GM13976 (cell line): ENCODE measurements at regions not wholly inside any gene's neighbourhood (a gene's known extent, or its start where the extent isn't known, plus 50 kb on each side); places are given as distances from the start of the nearest gene placed in this dataset.

Experiments
- DNase-seq: peaks from one replicate; pipeline ENCODE4 v3.0.0; 2012; ENCODE audit warnings: low spot score
- in situ Hi-C: fragments of 300-500 bp; cut with MboI; formaldehyde crosslinking; loops from one replicate; pipeline ENCODE4 v1.12.0; 2022; ENCODE audit warnings: low sequenced_read_pairs, mixed read lengths, inconsistent platforms; ENCODE audit not compliant: unreplicated experiment
- TF ChIP-seq, protein P1 (sequence below): IDR thresholded peaks from 2 replicates; pipeline ENCODE4 v1.5.1; 2012; ENCODE audit warnings: borderline replicate concordance, mild to moderate bottlenecking; ENCODE audit not compliant: insufficient read depth; ENCODE audit errors: extremely low read depth, missing control alignments, control extremely low read depth

DNA sequence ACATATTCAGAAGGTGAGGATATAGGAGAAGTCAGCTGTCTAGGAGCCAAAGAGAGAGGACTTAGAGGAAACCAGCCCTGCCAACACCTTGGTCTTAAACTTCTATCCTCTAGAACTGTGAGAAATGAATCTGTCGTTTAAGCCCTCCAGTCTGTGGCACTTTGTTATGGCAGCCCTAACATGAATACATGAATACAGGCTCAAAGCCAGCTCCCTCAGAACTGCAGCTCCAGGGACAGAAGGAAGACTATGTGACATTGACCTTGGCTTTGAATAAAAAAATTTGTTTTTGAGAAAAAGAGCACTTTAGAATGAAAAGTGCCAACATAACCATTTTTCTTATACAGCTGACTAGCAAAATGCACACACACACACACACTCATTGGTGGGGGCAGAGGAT, 110.9 kb upstream of the ATP2B2 start:
- in situ Hi-C loops: no loop called here
- no peak for DNase-seq
- TF ChIP-seq, protein P1, sequence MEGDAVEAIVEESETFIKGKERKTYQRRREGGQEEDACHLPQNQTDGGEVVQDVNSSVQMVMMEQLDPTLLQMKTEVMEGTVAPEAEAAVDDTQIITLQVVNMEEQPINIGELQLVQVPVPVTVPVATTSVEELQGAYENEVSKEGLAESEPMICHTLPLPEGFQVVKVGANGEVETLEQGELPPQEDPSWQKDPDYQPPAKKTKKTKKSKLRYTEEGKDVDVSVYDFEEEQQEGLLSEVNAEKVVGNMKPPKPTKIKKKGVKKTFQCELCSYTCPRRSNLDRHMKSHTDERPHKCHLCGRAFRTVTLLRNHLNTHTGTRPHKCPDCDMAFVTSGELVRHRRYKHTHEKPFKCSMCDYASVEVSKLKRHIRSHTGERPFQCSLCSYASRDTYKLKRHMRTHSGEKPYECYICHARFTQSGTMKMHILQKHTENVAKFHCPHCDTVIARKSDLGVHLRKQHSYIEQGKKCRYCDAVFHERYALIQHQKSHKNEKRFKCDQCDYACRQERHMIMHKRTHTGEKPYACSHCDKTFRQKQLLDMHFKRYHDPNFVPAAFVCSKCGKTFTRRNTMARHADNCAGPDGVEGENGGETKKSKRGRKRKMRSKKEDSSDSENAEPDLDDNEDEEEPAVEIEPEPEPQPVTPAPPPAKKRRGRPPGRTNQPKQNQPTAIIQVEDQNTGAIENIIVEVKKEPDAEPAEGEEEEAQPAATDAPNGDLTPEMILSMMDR: no peak

DNA sequence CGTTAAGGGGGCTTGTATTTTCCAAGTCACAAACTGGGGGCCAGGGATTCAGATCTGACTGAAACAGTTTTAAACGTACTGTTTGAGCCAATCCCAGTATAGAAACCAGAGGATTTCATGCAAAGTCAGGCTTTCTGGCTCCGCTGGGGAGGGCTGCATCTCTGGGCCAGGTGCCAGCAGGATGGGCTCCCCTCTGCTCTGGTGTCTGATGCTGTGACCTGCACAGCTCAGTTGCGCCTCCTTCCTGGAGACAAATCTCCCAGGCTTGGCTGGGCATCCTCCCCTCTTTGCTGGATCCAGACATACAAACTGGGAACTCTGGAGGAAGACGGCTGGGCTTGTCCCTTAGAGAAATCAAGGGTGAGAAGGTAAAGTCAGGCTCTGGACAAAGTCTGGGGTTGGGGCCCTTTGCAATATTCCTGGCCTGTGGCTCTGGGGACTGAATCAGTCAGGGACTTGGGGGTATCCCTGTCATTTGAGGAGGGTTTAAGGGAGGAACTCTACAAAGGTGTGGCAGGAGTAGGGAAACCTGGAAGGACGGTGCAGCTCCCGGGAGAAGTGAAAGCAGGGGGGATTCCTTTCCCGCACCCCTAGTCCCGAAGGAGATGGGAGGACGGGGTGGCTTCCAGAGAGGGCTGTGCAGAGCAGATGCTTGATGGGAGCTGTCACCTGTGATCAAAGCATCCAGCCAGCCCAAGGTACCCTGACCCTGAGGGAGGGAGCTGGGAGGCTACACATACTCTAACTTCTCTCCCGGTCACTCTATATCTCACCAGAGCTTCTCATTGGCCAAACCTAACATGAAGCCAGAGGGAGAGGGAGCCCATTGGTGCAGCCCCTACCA, 114.8 kb upstream of the ATP2B2 start:
- no peak for DNase-seq
- TF ChIP-seq, protein P1: no peak
- in situ Hi-C loops: no loop called here

DNA sequence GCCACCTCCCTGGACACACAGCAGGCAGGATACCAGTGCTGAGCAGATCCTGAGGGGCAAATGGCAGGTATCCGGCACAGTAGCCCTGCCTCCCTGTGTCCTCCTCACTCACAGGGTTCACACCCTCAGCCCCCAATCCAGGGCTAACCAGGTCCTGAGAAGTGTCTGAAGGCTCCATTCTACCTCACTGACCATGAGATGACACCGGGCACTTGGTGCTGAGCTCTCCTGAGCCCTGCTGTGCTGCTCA, 115.4 kb upstream of the ATP2B2 start:
- TF ChIP-seq, protein P1: no peak
- in situ Hi-C loops: no loop called here
- no peak for DNase-seq

DNA sequence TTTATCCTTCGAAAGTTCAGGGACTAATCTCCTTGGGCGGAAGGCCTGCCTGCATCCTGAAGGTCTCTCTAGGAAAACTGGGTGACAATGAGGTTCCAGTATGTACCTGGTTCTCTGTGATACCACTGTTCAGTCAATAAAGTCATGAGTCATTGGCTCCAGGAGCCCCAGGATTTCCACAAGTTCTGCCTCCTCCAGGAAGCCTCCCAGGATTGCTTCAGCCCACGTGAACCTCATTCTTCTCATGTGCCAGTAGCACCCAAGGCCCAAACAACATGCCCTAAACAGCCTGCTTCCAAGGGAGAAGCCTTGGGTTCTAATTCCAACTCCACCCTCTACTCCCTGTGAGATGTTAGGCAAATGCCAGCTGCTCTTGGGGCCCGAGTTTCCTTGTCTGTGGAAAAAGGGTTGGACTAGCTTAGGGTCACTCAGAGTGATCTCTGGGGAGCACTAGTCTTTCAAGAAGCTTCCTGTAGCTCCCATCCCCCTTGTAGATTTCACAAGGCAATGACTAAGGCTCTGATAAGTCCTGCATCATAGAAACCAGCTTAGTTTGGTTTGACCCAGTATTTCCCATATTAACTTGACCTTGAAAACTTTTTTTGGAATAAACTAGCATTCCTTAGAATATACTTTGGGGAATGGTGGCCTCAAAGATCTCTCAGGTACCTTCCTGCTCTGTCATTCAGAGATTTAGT, 118.3 kb upstream of the ATP2B2 start:
- no peak for DNase-seq
- TF ChIP-seq, protein P1: no peak
- in situ Hi-C loops: no loop called here

DNA sequence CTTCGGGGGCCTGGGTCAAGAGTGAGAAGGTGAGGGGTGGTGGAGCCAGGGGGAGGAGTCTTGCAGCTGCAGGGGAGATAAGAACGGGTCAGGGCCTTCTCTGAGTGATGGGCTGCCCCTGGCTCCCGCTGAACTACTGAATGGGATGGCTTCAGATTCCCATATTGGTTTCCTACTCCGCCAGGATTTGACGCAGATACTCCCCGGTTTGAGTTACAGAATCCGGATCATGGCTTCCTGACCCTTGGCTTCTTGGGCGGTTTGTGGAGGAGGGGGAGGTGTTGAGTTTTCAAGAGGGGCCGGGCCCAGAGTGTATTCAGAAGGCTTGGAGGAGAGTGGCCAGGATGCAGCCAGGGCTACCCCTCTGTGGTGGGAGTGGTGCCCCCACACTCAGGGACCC, 119.9 kb upstream of the ATP2B2 start:
- TF ChIP-seq, protein P1: no peak
- no peak for DNase-seq
- in situ Hi-C loops: no loop called here

DNA sequence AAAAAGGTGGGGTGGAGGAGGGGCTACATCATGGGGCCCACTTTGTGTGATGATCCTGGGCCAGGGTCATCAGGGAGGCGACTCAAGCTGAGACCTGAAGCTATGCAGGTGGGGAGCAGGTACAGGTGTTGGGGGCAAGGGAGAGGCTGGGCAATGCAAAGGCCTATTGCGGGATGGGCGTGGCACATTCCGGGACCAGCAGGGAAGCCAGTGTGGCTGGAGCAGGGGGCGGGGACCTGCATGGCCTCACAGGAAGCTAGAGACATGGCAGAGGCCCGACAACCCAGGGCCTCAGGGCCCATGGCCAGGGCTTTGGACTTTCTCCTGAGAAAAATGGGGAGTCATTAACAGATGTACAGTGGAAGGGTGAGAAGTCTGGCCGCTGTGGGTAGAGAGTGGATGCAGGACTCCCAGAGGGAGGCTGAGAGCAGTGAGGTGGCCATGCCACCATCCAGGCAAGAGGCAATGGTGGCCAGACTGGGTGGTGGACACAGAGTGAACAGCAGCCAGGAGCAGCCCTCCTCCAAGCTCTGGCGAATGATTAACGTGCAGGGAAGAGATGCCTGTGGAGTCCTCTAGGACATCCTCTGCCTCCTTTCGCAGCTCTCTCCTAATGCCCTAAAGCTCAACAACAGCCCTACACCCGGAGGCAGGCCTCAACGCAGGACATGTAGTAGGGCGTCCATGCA, 122.6 kb upstream of the ATP2B2 start:
- TF ChIP-seq, protein P1: no peak
- in situ Hi-C loops: no loop called here
- no peak for DNase-seq
